ENCODE measurements at regions not wholly inside any gene's neighbourhood (a gene's known extent, or its start where the extent isn't known, plus 50 kb on each side); places are given as distances from the start of the nearest gene placed in this dataset.

DNA sequence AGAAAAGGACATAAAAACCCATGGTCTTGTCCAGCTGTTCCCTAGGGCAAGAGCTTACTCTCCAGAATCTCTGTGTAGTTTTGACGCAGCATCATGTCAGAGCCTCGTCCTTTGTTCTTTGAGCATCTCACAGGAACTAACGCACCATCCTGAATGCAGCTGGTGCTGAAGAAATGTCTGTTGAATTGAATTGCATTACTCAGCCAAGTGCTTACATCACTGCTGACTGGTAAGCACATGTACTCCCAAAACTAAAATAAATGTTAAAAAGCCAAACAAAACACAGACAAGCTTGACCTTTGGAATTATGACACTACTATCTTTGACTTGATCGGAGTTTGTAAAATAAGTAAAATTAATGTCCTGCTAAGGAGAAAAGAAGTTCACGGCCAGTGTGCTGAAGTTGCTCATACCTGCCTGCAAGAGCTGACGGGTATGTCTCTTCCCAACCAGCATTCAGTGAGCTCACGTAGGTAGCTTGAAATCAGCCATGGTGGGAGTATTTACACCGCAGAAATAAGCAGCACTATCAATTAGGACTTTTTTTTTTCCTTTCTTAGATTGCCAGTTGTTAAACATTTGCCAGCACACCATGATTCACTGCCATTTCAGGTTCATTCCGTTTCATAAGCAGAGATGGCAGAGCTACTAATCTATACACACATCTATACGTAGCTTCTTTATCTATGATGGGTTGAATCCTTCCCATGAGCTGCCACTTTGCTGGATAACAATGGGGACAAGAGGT lies 310.6 kb upstream of the MSX2 start:
- peak; percentile 27 for DNase-seq (ENCODE audit: low spot score)

GRCh38 chr5:174414315-174414710 lies 310.1 kb upstream of the MSX2 start:
- H3K9me2 ChIP-seq (replicated peaks; ENCODE audit: insufficient read depth) = no peaks in the 10 kb centered on the region
- H3K79me2 ChIP-seq = no peaks in the 10 kb centered on the region
- no peaks in the 10 kb centered on the region for H3K27me3 ChIP-seq
- TF ChIP-seq EZH2phosphoT487 (IDR thresholded peaks at IDR 0.05; ENCODE audit: low read depth, severe bottlenecking, unreplicated experiment) (no peak), CTCF (IDR thresholded peaks at IDR 0.05; ENCODE audit: poor library complexity) (no peak), EZH2 (IDR thresholded peaks at IDR 0.05; ENCODE audit: borderline replicate concordance) (no peak)
- no peak overlapping the region for H2AFZ ChIP-seq
- DNase-seq (ENCODE audit: low spot score) = no peak
- no peaks in the 10 kb centered on the region for H3K9me3 ChIP-seq (ENCODE audit: low read depth)
- no peaks in the 10 kb centered on the region for H4K20me1 ChIP-seq (ENCODE audit: insufficient read depth, poor library complexity, severe bottlenecking)
- no peak overlapping the region for H3K27ac ChIP-seq
- H3K4me2 ChIP-seq = no peak overlapping the region
- no peak overlapping the region for H3K4me3 ChIP-seq
- 45% methylated on average over 1 of the region's 1 CpG for WGBS (ENCODE audit: low lambda C conversion rate, missing lambda C conversion rate)
- H3K4me1 ChIP-seq (ENCODE audit: insufficient read depth) = no peaks in the 10 kb centered on the region
- no peaks in the 10 kb centered on the region for H3K36me3 ChIP-seq (replicated peaks; ENCODE audit: insufficient read depth, low read depth)

More for the DNA sequence above, 310.6 kb upstream of the MSX2 start:
- Histone ChIP-seq H4K20me1 (ENCODE audit: insufficient read depth, poor library complexity, severe bottlenecking) (no peaks in the 10 kb centered on the region), H3K36me3 (replicated peaks; ENCODE audit: insufficient read depth, low read depth) (no peaks in the 10 kb centered on the region), H3K4me1 (ENCODE audit: insufficient read depth) (no peaks in the 10 kb centered on the region), H3K9me3 (ENCODE audit: low read depth) (no peaks in the 10 kb centered on the region), H3K27me3 (no peaks in the 10 kb centered on the region), H3K4me3 (no peak overlapping the region), H3K4me2 (no peak overlapping the region), H3K79me2 (no peaks in the 10 kb centered on the region), H3K27ac (no peak overlapping the region), H3K9me2 (replicated peaks; ENCODE audit: insufficient read depth) (no peaks in the 10 kb centered on the region), H2AFZ (no peak overlapping the region)
- no peak for TF ChIP-seq EZH2phosphoT487 (IDR thresholded peaks at IDR 0.05; ENCODE audit: low read depth, severe bottlenecking, unreplicated experiment)
- TF ChIP-seq EZH2 (IDR thresholded peaks at IDR 0.05; ENCODE audit: borderline replicate concordance) = no peak
- TF ChIP-seq CTCF (IDR thresholded peaks at IDR 0.05; ENCODE audit: poor library complexity) = no peak
- WGBS (ENCODE audit: low lambda C conversion rate, missing lambda C conversion rate) = 60% methylated on average over 10 of the region's 10 CpGs

DNA sequence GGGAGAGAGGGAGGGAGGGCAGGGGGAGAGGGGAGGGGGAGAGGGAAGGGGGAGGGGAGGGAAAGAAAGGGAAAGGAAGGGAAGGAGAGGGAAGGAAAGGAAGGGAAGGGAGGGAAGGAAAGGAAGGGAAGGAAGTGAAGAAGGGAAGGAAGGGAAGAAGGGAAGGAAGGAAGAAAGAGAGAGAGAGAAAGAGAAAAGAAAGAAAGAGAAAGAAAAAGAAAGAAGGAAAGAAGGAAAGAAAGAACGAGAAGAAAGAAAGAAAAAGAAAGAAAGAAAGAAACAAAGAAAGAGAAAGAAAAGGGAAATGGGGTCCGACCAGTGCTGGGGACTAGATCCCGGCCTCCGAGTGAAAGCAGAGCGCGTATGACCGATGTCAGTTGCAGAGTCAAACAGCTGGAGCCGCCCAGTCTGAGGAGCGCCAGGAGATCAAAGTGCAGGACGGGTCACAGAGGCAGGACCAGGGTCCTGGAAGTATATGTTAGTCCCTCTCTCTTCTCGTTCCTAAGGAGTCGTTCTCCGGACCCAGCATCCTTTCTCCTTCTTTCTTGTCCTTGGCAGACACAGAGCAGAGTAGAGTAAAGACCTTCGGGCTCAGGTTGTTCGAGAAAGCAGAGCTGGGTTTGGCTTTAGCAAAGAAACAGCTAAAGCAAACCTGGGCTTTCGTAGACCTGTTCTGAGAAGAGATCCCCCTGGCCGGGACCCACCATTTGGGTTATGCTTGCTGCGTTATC lies 305.4 kb upstream of the MSX2 start:
- Histone ChIP-seq H4K20me1 (ENCODE audit: insufficient read depth, poor library complexity, severe bottlenecking) (no peaks in the 10 kb centered on the region), H3K9me3 (ENCODE audit: low read depth) (no peaks in the 10 kb centered on the region), H3K4me1 (ENCODE audit: insufficient read depth) (no peaks in the 10 kb centered on the region), H3K4me2 (peak overlapping the region; percentile 83), H3K4me3 (peak overlapping the region; percentile 24), H3K9me2 (replicated peaks; ENCODE audit: insufficient read depth) (no peaks in the 10 kb centered on the region), H3K36me3 (replicated peaks; ENCODE audit: insufficient read depth, low read depth) (no peaks in the 10 kb centered on the region), H2AFZ (peak overlapping the region; percentile 72), H3K27me3 (no peaks in the 10 kb centered on the region), H3K27ac (peak overlapping the region; percentile 61), H3K79me2 (no peaks in the 10 kb centered on the region)
- no peak for TF ChIP-seq EZH2phosphoT487 (IDR thresholded peaks at IDR 0.05; ENCODE audit: low read depth, severe bottlenecking, unreplicated experiment)
- no peak for TF ChIP-seq CTCF (IDR thresholded peaks at IDR 0.05; ENCODE audit: poor library complexity)
- no peak for TF ChIP-seq EZH2 (IDR thresholded peaks at IDR 0.05; ENCODE audit: borderline replicate concordance)
- peak; percentile 68 for DNase-seq (ENCODE audit: low spot score)
- WGBS (ENCODE audit: low lambda C conversion rate, missing lambda C conversion rate) = 4% methylated on average over 17 of the region's 18 CpGs
